B cell (primary cell): ENCODE measurements at regions not wholly inside any gene's neighbourhood (a gene's known extent, or its start where the extent isn't known, plus 50 kb on each side); places are given as distances from the start of the nearest gene placed in this dataset.

Experiments used
- ATAC-seq: fragments of 200-7000 bp; cut with Tn5 transposase; one replicate; pipeline ENCODE4 v1.10.0; 2021; ENCODE audit warnings: low read depth, mild to moderate bottlenecking, moderate number of reproducible peaks, moderate library complexity
- CTCF ChIA-PET: fragments of 350-600 bp; sonication (Branson Sonifier 250); formaldehyde crosslinking; loops from one replicate; lab custom pipeline; 2021; ENCODE audit warnings: antibody characterized with exemption, inconsistent platforms; lab: Charles Lee
- POLR2A ChIA-PET: fragments of 350-600 bp; sonication (Branson Sonifier 250); formaldehyde crosslinking; loops from one replicate; lab custom pipeline; 2021; ENCODE audit warnings: antibody characterized with exemption; lab: Charles Lee
- DNase-seq: peaks from one replicate; pipeline ENCODE4 v3.0.0; 2013
- H2AFZ ChIP-seq: 2 replicates; pipeline ENCODE4 v1.6.1; 2012; ENCODE audit warnings: mild to moderate bottlenecking, low read depth, low read length; ENCODE audit not compliant: insufficient read depth, poor library complexity, severe bottlenecking
- H3K27ac ChIP-seq, 2 donors: 1 replicate in 1 of 2; 2 replicates in 1 of 2; pipeline ENCODE4 v1.5.1; 2012 to 2013; ENCODE audit warnings: low read length in 2 of 2, mild to moderate bottlenecking in 2 of 2, moderate library complexity in 1 of 2
- H3K27me3 ChIP-seq, 4 experiments: fragments of 200-600 bp in 1 of 4; sonication (generic) in 1 of 4; replicated peaks in 1 of 4; 1 replicate in 2 of 4; 2 replicates in 2 of 4; pipeline versions ENCODE4 v1.6.1 to v1.7.0; 2013 to 2016; ENCODE audit warnings: low read length in 3 of 4, mild to moderate bottlenecking in 2 of 4, mixed read lengths in 1 of 4, moderate library complexity in 1 of 4; ENCODE audit not compliant: insufficient read depth in 4 of 4, control insufficient read depth in 3 of 4; ENCODE audit errors: control extremely low read depth in 1 of 4
- H3K36me3 ChIP-seq, 2 experiments: replicated peaks in 1 of 2; 1 replicate in 1 of 2; 2 replicates in 1 of 2; pipeline versions ENCODE4 v1.6.1 to v1.7.1; 2013; ENCODE audit warnings: low read length in 1 of 2; ENCODE audit not compliant: insufficient read depth in 2 of 2, control insufficient read depth in 1 of 2; ENCODE audit errors: control extremely low read depth in 1 of 2, extremely low read depth in 1 of 2
- H3K4me1 ChIP-seq, 2 donors: fragments of 200-600 bp in 1 of 2; sonication (generic) in 1 of 2; 1 replicate in 1 of 2; 2 replicates in 1 of 2; pipeline versions ENCODE4 v1.5.1 to v1.6.1; 2013 to 2017; ENCODE audit warnings: low read length in 2 of 2; ENCODE audit not compliant: control insufficient read depth in 2 of 2, insufficient read depth in 2 of 2
- H3K4me2 ChIP-seq: replicated peaks from 2 replicates; pipeline ENCODE3; 2012; ENCODE audit warnings: mild to moderate bottlenecking, low read depth, low read length; ENCODE audit not compliant: poor library complexity, severe bottlenecking
- H3K4me3 ChIP-seq, 5 experiments: fragments of 200-600 bp in 1 of 5; sonication (generic) in 1 of 5; 1 replicate in 3 of 5; 2 replicates in 2 of 5; pipeline versions ENCODE4 v1.5.1 to v1.7.0; 2011 to 2016; ENCODE audit warnings: low read length in 4 of 5, mild to moderate bottlenecking in 4 of 5, low read depth in 2 of 5, control low read depth in 1 of 5, moderate library complexity in 1 of 5; ENCODE audit not compliant: insufficient read depth in 1 of 5; ENCODE audit errors: control extremely low read depth in 1 of 5, extremely low read depth in 1 of 5
- H3K79me2 ChIP-seq: fragments of 200-600 bp; sonication (generic); one replicate; pipeline ENCODE4 v1.6.0; 2016; ENCODE audit warnings: low read length; ENCODE audit not compliant: control insufficient read depth, insufficient read depth
- H3K9ac ChIP-seq: fragments of 200-600 bp; sonication (generic); 2 replicates; pipeline ENCODE4 v1.6.1; 2017; ENCODE audit warnings: mild to moderate bottlenecking, low read length, moderate library complexity
- H3K9me3 ChIP-seq, 3 donors: one replicate each; pipeline versions ENCODE4 v1.6.1 to v1.7.1; 2013; ENCODE audit warnings: low read length in 2 of 3; ENCODE audit not compliant: control insufficient read depth in 2 of 3, insufficient read depth in 1 of 3; ENCODE audit errors: control extremely low read depth in 1 of 3
- H4K20me1 ChIP-seq: 2 replicates; pipeline ENCODE4 v1.6.0; 2012; ENCODE audit warnings: mild to moderate bottlenecking, low read length; ENCODE audit not compliant: insufficient read depth, control insufficient read depth, poor library complexity, severe bottlenecking
- H3K27ac Mint-ChIP-seq: one replicate; pipeline ENCODE4 v1.8.0; 2021; ENCODE audit warnings: mixed read lengths
- H3K27me3 Mint-ChIP-seq: one replicate; pipeline ENCODE4 v1.8.0; 2021; ENCODE audit warnings: mixed read lengths
- H3K4me1 Mint-ChIP-seq: one replicate; pipeline ENCODE4 v1.8.0; 2021; ENCODE audit warnings: mixed read lengths
- H3K4me3 Mint-ChIP-seq: one replicate; pipeline ENCODE4 v1.8.0; 2021; ENCODE audit warnings: mixed read lengths
- H3K9me3 Mint-ChIP-seq: one replicate; pipeline ENCODE4 v1.8.0; 2022; ENCODE audit warnings: mixed read lengths; ENCODE audit not compliant: insufficient read depth
- CTCF ChIP-seq: fragments of 200-600 bp; IDR thresholded peaks from one replicate; pipeline ENCODE4 v1.8.0; 2022; ENCODE audit warnings: antibody characterized with exemption, mild to moderate bottlenecking
- EZH2 ChIP-seq: IDR thresholded peaks from 2 replicates; pipeline ENCODE4 v1.6.1; 2012; ENCODE audit warnings: borderline replicate concordance, low read depth, mild to moderate bottlenecking, moderate library complexity, low read length; ENCODE audit not compliant: insufficient read depth, poor library complexity, severe bottlenecking
- WGBS: methylation state at CpG from one replicate; pipeline ENCODE4 v1.1.5; 2013; ENCODE audit warnings: missing lambda C conversion rate; ENCODE audit not compliant: insufficient coverage; 5-methylcytosine and 5-hydroxymethylcytosine counted together
- intact Hi-C: fragments of 100-400 bp; cut with micrococcal nuclease; formaldehyde crosslinking; loops from one replicate; pipeline ENCODE4 v1.10.0; 2022

GRCh38 chr5:18334949-18335348 is 700.7 kb downstream of the TAF11L14 start:
- ATAC-seq = no peak

DNA sequence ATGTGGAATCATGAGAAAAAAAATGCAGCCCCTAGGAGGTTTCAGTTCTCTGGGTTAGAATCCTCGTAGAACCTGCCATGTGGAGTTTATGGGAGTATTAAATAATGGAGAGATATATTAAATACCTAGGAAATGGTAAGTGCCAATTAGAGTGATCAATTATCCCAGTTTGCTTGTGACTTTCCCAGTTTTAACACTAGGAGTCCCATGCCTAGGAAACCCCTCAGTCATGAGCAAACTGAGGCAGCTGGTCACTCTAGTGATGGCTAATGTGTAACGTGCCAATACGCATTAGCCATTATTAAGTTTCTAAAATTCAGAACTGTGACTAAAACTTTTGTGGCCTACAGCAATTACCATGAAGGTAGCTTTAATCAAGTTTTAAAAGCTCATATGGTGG is 720.6 kb downstream of the TAF11L14 start:
- no peak overlapping the region for H3K9ac ChIP-seq
- Mint-ChIP-seq H3K4me1 (no peaks in the 10 kb centered on the region), H3K9me3 (no peaks in the 10 kb centered on the region), H3K27me3 (no peaks in the 10 kb centered on the region), H3K27ac (no peak overlapping the region), H3K4me3 (no peak overlapping the region)
- H2AFZ ChIP-seq = no peak overlapping the region
- intact Hi-C loops = no loop called here
- DNase-seq (no peak), ATAC-seq (no peak)
- no peak overlapping the region for H3K4me3 ChIP-seq
- WGBS = 100% methylated on average over 1 of the region's 3 CpGs
- H3K4me1 ChIP-seq = no peaks in the 10 kb centered on the region
- no peaks in the 10 kb centered on the region for H3K9me3 ChIP-seq
- ChIA-PET CTCF (no interaction called here), POLR2A (no interaction called here)
- no peaks in the 10 kb centered on the region for H3K79me2 ChIP-seq
- H4K20me1 ChIP-seq = no peaks in the 10 kb centered on the region
- no peaks in the 10 kb centered on the region for H3K27me3 ChIP-seq
- H3K36me3 ChIP-seq = no peaks in the 10 kb centered on the region
- H3K27ac ChIP-seq = no peak overlapping the region
- TF ChIP-seq EZH2 = no peak
- no peak for TF ChIP-seq CTCF
- H3K4me2 ChIP-seq = no peak overlapping the region

More at GRCh38 chr5:18334949-18335348, 700.7 kb downstream of the TAF11L14 start:
- no peaks in the 10 kb centered on the region for H3K27me3 ChIP-seq
- no peaks in the 10 kb centered on the region for H3K4me1 Mint-ChIP-seq
- H3K4me2 ChIP-seq = no peak overlapping the region
- no peak overlapping the region for H3K27ac Mint-ChIP-seq
- intact Hi-C loops = no loop called here
- WGBS = no CpG with 5 or more reads among the region's 5 CpGs
- no peak overlapping the region for H2AFZ ChIP-seq
- H3K4me1 ChIP-seq = no peaks in the 10 kb centered on the region
- H3K79me2 ChIP-seq = no peaks in the 10 kb centered on the region
- no peak overlapping the region for H3K27ac ChIP-seq
- no peak overlapping the region for H3K4me3 Mint-ChIP-seq
- H3K9me3 ChIP-seq = no peaks in the 10 kb centered on the region
- peaks cover 2% of the 10 kb centered on the region for H3K9me3 Mint-ChIP-seq
- H4K20me1 ChIP-seq = no peaks in the 10 kb centered on the region
- H3K4me3 ChIP-seq = no peak overlapping the region
- no peak for DNase-seq
- POLR2A ChIA-PET = no interaction called here
- CTCF ChIA-PET = no interaction called here
- no peak for TF ChIP-seq CTCF
- TF ChIP-seq EZH2 = no peak
- H3K36me3 ChIP-seq = no peaks in the 10 kb centered on the region
- H3K27me3 Mint-ChIP-seq = no peaks in the 10 kb centered on the region
- no peak overlapping the region for H3K9ac ChIP-seq
